Spleen (tissue), 7 donors: ENCODE measurements at regions not wholly inside any gene's neighbourhood (a gene's known extent, or its start where the extent isn't known, plus 50 kb on each side); places are given as distances from the start of the nearest gene placed in this dataset.

Experiments used
- POLR2A ChIP-seq, 3 donors: fragments of 450-650 bp; IDR thresholded peaks; one replicate each; pipeline ENCODE4 v1.5.1; 2017; ENCODE audit warnings: antibody characterized with exemption in 3 of 3, mild to moderate bottlenecking in 1 of 3
- TF ChIP-seq, protein P1 (sequence below), 11 experiments: fragments of 200-600 bp in 7 of 11; fragments of 450-650 bp in 4 of 11; sonication (generic) in 4 of 11; IDR thresholded peaks in 8 of 11; conservative IDR thresholded peaks in 3 of 11; 1 replicate in 7 of 11; 2 replicates in 4 of 11; pipeline versions ENCODE4 v1.4.0 to v1.8.0; 2016 to 2021; ENCODE audit warnings: antibody characterized with exemption in 11 of 11, inconsistent platforms in 4 of 11, mild to moderate bottlenecking in 1 of 11
- donor health status: DM: no; HTN: no; CAD: no; lungs with moderate emphysema.
- donor health status: DM: no; HTN: no; CAD: no.
- donor health status: DM: no; HTN: no; CAD: no.

DNA sequence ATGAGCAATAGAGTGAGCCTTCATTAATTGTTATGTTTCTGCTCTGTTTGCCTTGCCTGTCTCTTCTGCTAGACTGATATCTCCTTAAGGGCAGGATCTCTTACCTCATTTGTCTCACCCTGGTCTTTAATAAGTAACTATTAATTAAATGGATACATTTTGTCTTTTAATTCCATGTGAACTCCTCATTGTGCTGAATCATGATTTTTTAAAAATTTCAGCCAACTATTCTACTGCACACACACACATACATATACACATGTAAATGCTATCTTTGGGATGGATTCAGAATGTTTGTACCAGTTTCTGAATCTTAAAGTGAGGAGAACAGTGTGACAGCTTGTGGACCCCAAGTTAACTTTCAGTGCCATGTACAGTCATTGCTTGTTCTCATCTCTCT is 731.1 kb upstream of the MAP3K7 start:
- TF ChIP-seq POLR2A (IDR thresholded peaks at IDR 0.05) = no peak
- TF ChIP-seq, protein P1, sequence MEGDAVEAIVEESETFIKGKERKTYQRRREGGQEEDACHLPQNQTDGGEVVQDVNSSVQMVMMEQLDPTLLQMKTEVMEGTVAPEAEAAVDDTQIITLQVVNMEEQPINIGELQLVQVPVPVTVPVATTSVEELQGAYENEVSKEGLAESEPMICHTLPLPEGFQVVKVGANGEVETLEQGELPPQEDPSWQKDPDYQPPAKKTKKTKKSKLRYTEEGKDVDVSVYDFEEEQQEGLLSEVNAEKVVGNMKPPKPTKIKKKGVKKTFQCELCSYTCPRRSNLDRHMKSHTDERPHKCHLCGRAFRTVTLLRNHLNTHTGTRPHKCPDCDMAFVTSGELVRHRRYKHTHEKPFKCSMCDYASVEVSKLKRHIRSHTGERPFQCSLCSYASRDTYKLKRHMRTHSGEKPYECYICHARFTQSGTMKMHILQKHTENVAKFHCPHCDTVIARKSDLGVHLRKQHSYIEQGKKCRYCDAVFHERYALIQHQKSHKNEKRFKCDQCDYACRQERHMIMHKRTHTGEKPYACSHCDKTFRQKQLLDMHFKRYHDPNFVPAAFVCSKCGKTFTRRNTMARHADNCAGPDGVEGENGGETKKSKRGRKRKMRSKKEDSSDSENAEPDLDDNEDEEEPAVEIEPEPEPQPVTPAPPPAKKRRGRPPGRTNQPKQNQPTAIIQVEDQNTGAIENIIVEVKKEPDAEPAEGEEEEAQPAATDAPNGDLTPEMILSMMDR (IDR thresholded peaks at IDR 0.05 in 8 of 11, conservative IDR thresholded peaks at IDR 0.05 in 3 of 11) = no peak
